ENCODE measurements at regions not wholly inside any gene's neighbourhood (a gene's known extent, or its start where the extent isn't known, plus 50 kb on each side); places are given as distances from the start of the nearest gene placed in this dataset.

DNA sequence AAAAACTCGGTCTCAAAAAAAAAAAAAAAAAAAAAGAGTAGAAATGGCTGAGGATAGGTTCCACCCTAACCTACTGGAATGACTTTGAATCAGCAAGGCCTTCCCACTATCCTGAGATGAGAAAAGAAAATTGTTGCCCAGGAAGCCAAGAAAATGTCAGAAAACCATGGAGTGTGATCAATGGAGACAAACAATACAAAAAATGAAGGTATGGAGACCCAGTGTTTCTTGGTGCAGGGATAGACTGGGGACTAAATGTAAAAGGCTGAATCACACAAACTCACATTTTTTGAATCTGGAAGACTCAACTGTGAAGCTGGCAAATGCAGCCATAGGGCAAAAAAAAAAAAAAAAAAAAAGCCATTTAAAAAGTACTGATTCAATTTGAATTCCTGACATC, 364.3 kb upstream of the ANKRD30A start:
- Histone ChIP-seq H3K9me3 (ENCODE audit: insufficient read depth, low read depth, low read length) (no peaks in the 10 kb centered on the region), H3K36me3 (ENCODE audit: insufficient read depth, low read length) (no peaks in the 10 kb centered on the region), H3K9ac (ENCODE audit: low read length) (no peak overlapping the region), H2AFZ (ENCODE audit: low read depth, low read length) (no peak overlapping the region), H3K4me2 (ENCODE audit: low read length) (no peak overlapping the region), H3K4me1 (ENCODE audit: insufficient read depth, low read length) (peaks cover 6% of the 10 kb centered on the region), H3K27me3 (ENCODE audit: insufficient read depth, low read length) (no peaks in the 10 kb centered on the region), H3K4me3 (ENCODE audit: insufficient read depth, low read depth, low read length) (no peak overlapping the region), H3K27ac (ENCODE audit: low read depth, low read length) (no peak overlapping the region), H3K79me2 (ENCODE audit: insufficient read depth, low read length) (no peaks in the 10 kb centered on the region), H4K20me1 (ENCODE audit: insufficient read depth, low read length) (no peaks in the 10 kb centered on the region)
- no peak overlapping the region for H3K4me3 Mint-ChIP-seq (ENCODE audit: unreplicated experiment)
- no peak for FAIRE-seq
- H3K27ac Mint-ChIP-seq (ENCODE audit: unreplicated experiment) = no peak overlapping the region
- H3K36me3 Mint-ChIP-seq (ENCODE audit: low read depth, unreplicated experiment) = no peaks in the 10 kb centered on the region
- no peaks in the 10 kb centered on the region for H3K27me3 Mint-ChIP-seq (ENCODE audit: low read depth, unreplicated experiment)
- peak; percentile 31 for DNase-seq (ENCODE audit: low read depth)
- TF ChIP-seq CTCF (IDR thresholded peaks at IDR 0.05; ENCODE audit: insufficient read depth, low read depth, low read length) (no peak), EZH2 (IDR thresholded peaks at IDR 0.05; ENCODE audit: insufficient read depth, low read length) (no peak)
- H3K4me1 Mint-ChIP-seq (ENCODE audit: low read depth, unreplicated experiment) = peaks cover 14% of the 10 kb centered on the region
- no peaks in the 10 kb centered on the region for H3K9me3 Mint-ChIP-seq (ENCODE audit: unreplicated experiment)

DNA sequence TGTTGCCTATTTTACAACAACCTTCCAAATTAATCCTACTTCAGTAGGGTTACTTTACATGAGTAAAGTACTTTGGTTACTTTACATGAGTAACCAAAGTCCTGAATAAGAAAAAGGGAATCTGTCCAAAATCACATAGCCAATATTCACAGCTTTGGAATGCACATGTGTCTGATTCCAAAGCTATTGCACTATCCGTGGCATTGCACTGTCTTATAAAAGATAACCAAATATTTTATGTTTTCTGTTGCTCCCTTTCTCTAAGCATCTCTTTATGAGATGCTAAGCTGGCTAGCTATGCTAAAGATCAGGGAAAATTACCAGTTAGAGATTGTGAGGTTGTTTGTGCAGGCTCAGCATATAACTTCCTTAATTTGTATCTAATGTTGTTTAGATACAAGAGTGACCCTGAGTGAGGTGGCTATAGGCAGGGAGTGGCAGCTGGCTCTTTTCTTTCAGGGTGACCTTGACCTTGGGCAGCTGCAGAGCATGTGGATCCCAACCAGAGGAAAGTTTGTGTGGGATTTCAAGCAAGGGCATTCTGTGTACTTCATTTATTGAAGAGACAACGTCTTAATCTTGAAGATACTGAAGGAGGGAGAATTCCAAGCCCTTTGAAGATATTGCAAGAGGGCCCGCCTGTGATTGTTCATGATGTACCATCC, 366.1 kb upstream of the ANKRD30A start:
- Histone ChIP-seq H3K4me1 (ENCODE audit: insufficient read depth, low read length) (peaks cover 6% of the 10 kb centered on the region), H3K4me3 (ENCODE audit: insufficient read depth, low read depth, low read length) (no peak overlapping the region), H3K4me2 (ENCODE audit: low read length) (peak overlapping the region; percentile 51), H3K79me2 (ENCODE audit: insufficient read depth, low read length) (no peaks in the 10 kb centered on the region), H4K20me1 (ENCODE audit: insufficient read depth, low read length) (no peaks in the 10 kb centered on the region), H3K27ac (ENCODE audit: low read depth, low read length) (peak overlapping the region; percentile 16), H3K27me3 (ENCODE audit: insufficient read depth, low read length) (no peaks in the 10 kb centered on the region), H3K9ac (ENCODE audit: low read length) (no peak overlapping the region), H3K36me3 (ENCODE audit: insufficient read depth, low read length) (no peaks in the 10 kb centered on the region), H2AFZ (ENCODE audit: low read depth, low read length) (no peak overlapping the region), H3K9me3 (ENCODE audit: insufficient read depth, low read depth, low read length) (no peaks in the 10 kb centered on the region)
- H3K4me1 Mint-ChIP-seq (ENCODE audit: low read depth, unreplicated experiment) = peaks cover 14% of the 10 kb centered on the region
- DNase-seq (ENCODE audit: low read depth) (peak; percentile 79), FAIRE-seq (peak; percentile 87)
- H3K27ac Mint-ChIP-seq (ENCODE audit: unreplicated experiment) = peak overlapping the region; percentile 99
- H3K9me3 Mint-ChIP-seq (ENCODE audit: unreplicated experiment) = no peaks in the 10 kb centered on the region
- no peak overlapping the region for H3K4me3 Mint-ChIP-seq (ENCODE audit: unreplicated experiment)
- no peaks in the 10 kb centered on the region for H3K27me3 Mint-ChIP-seq (ENCODE audit: low read depth, unreplicated experiment)
- TF ChIP-seq CTCF (IDR thresholded peaks at IDR 0.05; ENCODE audit: insufficient read depth, low read depth, low read length) (no peak), EZH2 (IDR thresholded peaks at IDR 0.05; ENCODE audit: insufficient read depth, low read length) (no peak)
- no peaks in the 10 kb centered on the region for H3K36me3 Mint-ChIP-seq (ENCODE audit: low read depth, unreplicated experiment)

DNA sequence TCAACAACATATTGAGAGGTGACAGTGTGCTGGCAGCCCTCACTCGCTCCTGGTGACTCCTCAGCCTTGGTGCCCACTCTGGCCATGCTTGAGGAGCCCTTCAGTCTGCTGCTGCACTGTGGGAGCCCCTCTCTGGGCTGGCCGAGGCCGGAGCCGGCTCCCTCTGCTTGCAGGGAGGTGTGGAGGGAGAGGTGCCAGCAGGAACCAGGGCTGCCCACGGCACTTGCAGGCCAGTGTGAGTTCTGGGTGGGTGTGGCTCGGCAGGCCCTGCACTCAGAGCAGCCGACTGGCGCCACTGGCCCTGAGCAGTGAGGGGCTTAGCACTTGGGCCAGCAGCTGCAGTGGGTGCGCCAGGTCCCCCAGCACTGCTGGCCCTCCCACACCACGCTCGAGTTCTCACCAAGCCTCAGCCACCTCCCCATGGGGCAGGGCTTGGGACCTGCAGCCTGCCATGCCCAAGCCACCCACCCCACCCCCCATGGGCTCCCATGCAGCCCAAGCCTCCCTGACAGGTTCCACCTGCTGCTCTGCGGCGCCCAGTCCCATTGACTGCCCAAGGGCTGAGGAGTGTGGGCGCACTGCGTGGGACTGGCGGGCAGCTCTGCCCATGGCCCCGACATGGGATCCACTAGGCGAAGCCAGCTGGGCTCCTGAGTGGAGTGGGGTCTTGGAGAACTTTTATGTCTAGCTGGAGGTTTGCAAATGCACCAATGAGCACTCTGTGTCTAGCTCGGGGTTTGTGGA, 377.1 kb upstream of the ANKRD30A start:
- Histone ChIP-seq H3K27me3 (ENCODE audit: insufficient read depth, low read length) (no peaks in the 10 kb centered on the region), H3K36me3 (ENCODE audit: insufficient read depth, low read length) (no peaks in the 10 kb centered on the region), H4K20me1 (ENCODE audit: insufficient read depth, low read length) (no peaks in the 10 kb centered on the region), H3K4me1 (ENCODE audit: insufficient read depth, low read length) (no peaks in the 10 kb centered on the region), H2AFZ (ENCODE audit: low read depth, low read length) (no peak overlapping the region), H3K4me2 (ENCODE audit: low read length) (no peak overlapping the region), H3K9me3 (ENCODE audit: insufficient read depth, low read depth, low read length) (no peaks in the 10 kb centered on the region), H3K9ac (ENCODE audit: low read length) (no peak overlapping the region), H3K79me2 (ENCODE audit: insufficient read depth, low read length) (no peaks in the 10 kb centered on the region), H3K4me3 (ENCODE audit: insufficient read depth, low read depth, low read length) (no peak overlapping the region), H3K27ac (ENCODE audit: low read depth, low read length) (no peak overlapping the region)
- peaks cover 4% of the 10 kb centered on the region for H3K9me3 Mint-ChIP-seq (ENCODE audit: unreplicated experiment)
- H3K36me3 Mint-ChIP-seq (ENCODE audit: low read depth, unreplicated experiment) = no peaks in the 10 kb centered on the region
- DNase-seq (ENCODE audit: low read depth) (no peak), FAIRE-seq (no peak)
- H3K4me1 Mint-ChIP-seq (ENCODE audit: low read depth, unreplicated experiment) = peaks cover 4% of the 10 kb centered on the region
- TF ChIP-seq CTCF (IDR thresholded peaks at IDR 0.05; ENCODE audit: insufficient read depth, low read depth, low read length) (no peak), EZH2 (IDR thresholded peaks at IDR 0.05; ENCODE audit: insufficient read depth, low read length) (no peak)
- H3K4me3 Mint-ChIP-seq (ENCODE audit: unreplicated experiment) = no peak overlapping the region
- H3K27ac Mint-ChIP-seq (ENCODE audit: unreplicated experiment) = no peak overlapping the region
- H3K27me3 Mint-ChIP-seq (ENCODE audit: low read depth, unreplicated experiment) = no peaks in the 10 kb centered on the region

Data from astrocyte (in vitro differentiated cells and primary cell).